ENCODE measurements at regions not wholly inside any gene's neighbourhood (a gene's known extent, or its start where the extent isn't known, plus 50 kb on each side); places are given as distances from the start of the nearest gene placed in this dataset.

- Histone ChIP-seq H3K4me1 (no peaks in the 10 kb centered on the region), H3K27me3 (no peaks in the 10 kb centered on the region), H3K4me3 (no peak overlapping the region), H3K27ac (no peak overlapping the region), H3K9me3 (no peaks in the 10 kb centered on the region), H3K36me3 (ENCODE audit: low read depth, missing control alignments) (no peaks in the 10 kb centered on the region)
- no peak for DNase-seq
- no peak for TF ChIP-seq POLR2A (IDR thresholded peaks at IDR 0.05)
- TF ChIP-seq CTCF (IDR thresholded peaks at IDR 0.05): no peak
- intact Hi-C loops (cut with DNase I; ENCODE audit: low total_unique reads): no loop called here
These were observed 205.6 kb downstream of the TAF11L14 start for GRCh38 chr5:17839848-17840247.

GRCh38 chr5:17846496-17846895 is 212.2 kb downstream of the TAF11L14 start:
- H3K27ac ChIP-seq: no peak overlapping the region
- no peaks in the 10 kb centered on the region for H3K4me1 ChIP-seq
- H3K9me3 ChIP-seq: no peaks in the 10 kb centered on the region
- no peak overlapping the region for H3K4me3 ChIP-seq
- 87 to 88% methylated on average over 2 of the region's 2 CpGs for WGBS, 2 donors
- intact Hi-C loops (cut with DNase I; ENCODE audit: low total_unique reads): no loop called here
- no peak for TF ChIP-seq POLR2A (IDR thresholded peaks at IDR 0.05)
- no peak for TF ChIP-seq CTCF (IDR thresholded peaks at IDR 0.05)
- H3K27me3 ChIP-seq: no peaks in the 10 kb centered on the region
- no peaks in the 10 kb centered on the region for H3K36me3 ChIP-seq (ENCODE audit: low read depth, missing control alignments)
- DNase-seq: no peak

GRCh38 chr5:17847286-17847685 is 213.0 kb downstream of the TAF11L14 start:
- no peaks in the 10 kb centered on the region for H3K27me3 ChIP-seq
- intact Hi-C loops (cut with DNase I; ENCODE audit: low total_unique reads): no loop called here
- H3K4me3 ChIP-seq: no peak overlapping the region
- TF ChIP-seq POLR2A (IDR thresholded peaks at IDR 0.05) (no peak), CTCF (IDR thresholded peaks at IDR 0.05) (no peak)
- no peaks in the 10 kb centered on the region for H3K9me3 ChIP-seq
- no peaks in the 10 kb centered on the region for H3K36me3 ChIP-seq (ENCODE audit: low read depth, missing control alignments)
- no peak overlapping the region for H3K27ac ChIP-seq
- no peaks in the 10 kb centered on the region for H3K4me1 ChIP-seq
- 89 to 100% methylated on average over 2 of the region's 2 CpGs for WGBS, 2 donors
- DNase-seq: no peak

- Histone ChIP-seq H3K27ac (no peak overlapping the region), H3K4me3 (no peak overlapping the region), H3K9me3 (no peaks in the 10 kb centered on the region), H3K27me3 (no peaks in the 10 kb centered on the region), H3K4me1 (no peaks in the 10 kb centered on the region), H3K36me3 (ENCODE audit: low read depth, missing control alignments) (no peaks in the 10 kb centered on the region)
- intact Hi-C loops (cut with DNase I; ENCODE audit: low total_unique reads): no loop called here
- no peak for DNase-seq
- TF ChIP-seq CTCF (IDR thresholded peaks at IDR 0.05) (no peak), POLR2A (IDR thresholded peaks at IDR 0.05) (no peak)
These were observed 217.9 kb downstream of the TAF11L14 start for GRCh38 chr5:17852111-17852510.

- H3K4me1 ChIP-seq: no peaks in the 10 kb centered on the region
- no peaks in the 10 kb centered on the region for H3K27me3 ChIP-seq
- TF ChIP-seq CTCF (IDR thresholded peaks at IDR 0.05) (no peak), POLR2A (IDR thresholded peaks at IDR 0.05) (no peak)
- WGBS, 2 donors: 82 to 87% methylated on average over 3 of the region's 3 CpGs
- intact Hi-C loops (cut with DNase I; ENCODE audit: low total_unique reads): no loop called here
- DNase-seq: no peak
- H3K27ac ChIP-seq: no peak overlapping the region
- no peaks in the 10 kb centered on the region for H3K36me3 ChIP-seq (ENCODE audit: low read depth, missing control alignments)
- no peak overlapping the region for H3K4me3 ChIP-seq
- no peaks in the 10 kb centered on the region for H3K9me3 ChIP-seq
These were observed 218.5 kb downstream of the TAF11L14 start for GRCh38 chr5:17852740-17853139.
